ENCODE measurements at regions not wholly inside any gene's neighbourhood (a gene's known extent, or its start where the extent isn't known, plus 50 kb on each side); places are given as distances from the start of the nearest gene placed in this dataset.
"Not testable (repeated sequence)": the region's sequence is repeated elsewhere in the genome, so short reads cannot be mapped to it uniquely, and the experiment has no call there.

GRCh38 chr2:138423198-138423597 lies 78.4 kb upstream of the SPOPL start:
- TF ChIP-seq POLR2A (IDR thresholded peaks at IDR 0.05; ENCODE audit: extremely low read depth, insufficient read length) (no peak), MAX (IDR thresholded peaks at IDR 0.05; ENCODE audit: low read depth, low read length) (no peak)
- H3K4me3 ChIP-seq (ENCODE audit: low read depth, low read length) = no peak overlapping the region
- no peak for DNase-seq (ENCODE audit: low read depth)

GRCh38 chr2:138423745-138424144 lies 77.8 kb upstream of the SPOPL start:
- DNase-seq (ENCODE audit: low read depth) = no peak
- TF ChIP-seq CTCF (IDR thresholded peaks at IDR 0.05; ENCODE audit: low read depth, low read length) (no peak), POLR2A (IDR thresholded peaks at IDR 0.05; ENCODE audit: extremely low read depth, insufficient read length) (no peak), MAX (IDR thresholded peaks at IDR 0.05; ENCODE audit: low read depth, low read length) (no peak), MYC (IDR thresholded peaks at IDR 0.05; ENCODE audit: low read depth, low read length) (no peak)
- H3K4me3 ChIP-seq (ENCODE audit: low read depth, low read length) = no peak overlapping the region

- no peak overlapping the region for H3K4me3 ChIP-seq (ENCODE audit: low read depth, low read length)
- no peak for TF ChIP-seq POLR2A (IDR thresholded peaks at IDR 0.05; ENCODE audit: extremely low read depth, insufficient read length)
- no peak for TF ChIP-seq CTCF (IDR thresholded peaks at IDR 0.05; ENCODE audit: low read depth, low read length)
- no peak for TF ChIP-seq MAX (IDR thresholded peaks at IDR 0.05; ENCODE audit: low read depth, low read length)
- DNase-seq (ENCODE audit: low read depth) = no peak
Measured at GRCh38 chr2:138424436-138425140, 77.0 kb upstream of the SPOPL start.

GRCh38 chr2:138426116-138426515 lies 75.5 kb upstream of the SPOPL start:
- not testable (repeated sequence) for H3K4me3 ChIP-seq (ENCODE audit: low read depth, low read length); DNase-seq (ENCODE audit: low read depth)

- TF ChIP-seq CTCF (IDR thresholded peaks at IDR 0.05; ENCODE audit: low read depth, low read length) = no peak
- no peak for TF ChIP-seq MYC (IDR thresholded peaks at IDR 0.05; ENCODE audit: low read depth, low read length)
- TF ChIP-seq POLR2A (IDR thresholded peaks at IDR 0.05; ENCODE audit: extremely low read depth, insufficient read length) = no peak
- TF ChIP-seq MAX (IDR thresholded peaks at IDR 0.05; ENCODE audit: low read depth, low read length) = no peak
- no peak overlapping the region for H3K4me3 ChIP-seq (ENCODE audit: low read depth, low read length)
- no peak for DNase-seq (ENCODE audit: low read depth)
Measured at GRCh38 chr2:138428710-138429440, 72.7 kb upstream of the SPOPL start.

- DNase-seq (ENCODE audit: low read depth) = no peak
- TF ChIP-seq POLR2A (IDR thresholded peaks at IDR 0.05; ENCODE audit: extremely low read depth, insufficient read length) (no peak), MAX (IDR thresholded peaks at IDR 0.05; ENCODE audit: low read depth, low read length) (no peak), CTCF (IDR thresholded peaks at IDR 0.05; ENCODE audit: low read depth, low read length) (no peak), MYC (IDR thresholded peaks at IDR 0.05; ENCODE audit: low read depth, low read length) (no peak)
- H3K4me3 ChIP-seq (ENCODE audit: low read depth, low read length) = no peak overlapping the region
Measured at GRCh38 chr2:138430181-138430580, 71.4 kb upstream of the SPOPL start.
